ENCODE measurements at regions not wholly inside any gene's neighbourhood (a gene's known extent, or its start where the extent isn't known, plus 50 kb on each side); places are given as distances from the start of the nearest gene placed in this dataset.

DNA sequence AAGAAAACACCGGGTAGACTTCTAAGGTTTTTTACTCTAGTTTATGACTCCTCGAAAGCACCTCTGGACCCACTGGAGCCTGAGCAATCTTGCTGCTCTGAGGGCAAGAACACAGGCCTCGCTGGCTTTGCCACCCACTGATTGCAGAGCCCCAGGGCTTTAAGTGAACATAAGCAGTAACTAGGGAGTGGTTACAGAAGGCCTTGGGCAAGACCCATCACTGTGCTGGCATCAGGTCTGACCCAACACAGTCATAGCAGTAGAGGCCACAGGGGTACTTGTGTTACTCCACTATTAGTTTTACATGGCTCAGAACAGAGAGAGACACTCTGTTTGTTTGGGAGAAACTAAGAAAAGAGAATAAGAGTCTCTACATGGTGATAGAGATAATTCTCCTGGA lies 684.5 kb downstream of the FAM181B start:
- DNase-seq (ENCODE audit: extremely low read depth, low read depth), result no peak
- TF ChIP-seq, protein P1, sequence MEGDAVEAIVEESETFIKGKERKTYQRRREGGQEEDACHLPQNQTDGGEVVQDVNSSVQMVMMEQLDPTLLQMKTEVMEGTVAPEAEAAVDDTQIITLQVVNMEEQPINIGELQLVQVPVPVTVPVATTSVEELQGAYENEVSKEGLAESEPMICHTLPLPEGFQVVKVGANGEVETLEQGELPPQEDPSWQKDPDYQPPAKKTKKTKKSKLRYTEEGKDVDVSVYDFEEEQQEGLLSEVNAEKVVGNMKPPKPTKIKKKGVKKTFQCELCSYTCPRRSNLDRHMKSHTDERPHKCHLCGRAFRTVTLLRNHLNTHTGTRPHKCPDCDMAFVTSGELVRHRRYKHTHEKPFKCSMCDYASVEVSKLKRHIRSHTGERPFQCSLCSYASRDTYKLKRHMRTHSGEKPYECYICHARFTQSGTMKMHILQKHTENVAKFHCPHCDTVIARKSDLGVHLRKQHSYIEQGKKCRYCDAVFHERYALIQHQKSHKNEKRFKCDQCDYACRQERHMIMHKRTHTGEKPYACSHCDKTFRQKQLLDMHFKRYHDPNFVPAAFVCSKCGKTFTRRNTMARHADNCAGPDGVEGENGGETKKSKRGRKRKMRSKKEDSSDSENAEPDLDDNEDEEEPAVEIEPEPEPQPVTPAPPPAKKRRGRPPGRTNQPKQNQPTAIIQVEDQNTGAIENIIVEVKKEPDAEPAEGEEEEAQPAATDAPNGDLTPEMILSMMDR (IDR thresholded peaks at IDR 0.05; ENCODE audit: low read depth, low read length), result no peak

DNA sequence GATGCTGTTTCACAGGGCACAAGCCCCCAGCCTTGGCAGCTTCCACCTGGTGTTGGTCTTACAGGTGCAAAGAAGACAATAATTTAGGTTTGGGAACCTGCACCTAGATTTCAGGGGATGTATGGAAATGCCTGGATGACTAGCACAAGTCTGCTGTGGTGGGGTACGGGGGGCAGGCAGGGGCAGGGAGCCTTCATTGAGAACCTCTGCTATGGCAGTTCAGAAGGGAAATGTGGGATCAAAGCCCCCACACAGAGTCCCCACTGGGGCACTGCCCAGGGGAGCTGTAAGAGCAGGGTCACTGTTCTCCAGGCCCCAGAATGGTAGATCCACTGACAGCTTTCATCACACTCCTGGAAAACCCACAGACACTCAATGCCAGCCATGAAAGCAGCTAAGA lies 686.5 kb downstream of the FAM181B start:
- TF ChIP-seq, protein P1 (IDR thresholded peaks at IDR 0.05; ENCODE audit: low read depth, low read length), result no peak
- DNase-seq (ENCODE audit: extremely low read depth, low read depth), result no peak

DNA sequence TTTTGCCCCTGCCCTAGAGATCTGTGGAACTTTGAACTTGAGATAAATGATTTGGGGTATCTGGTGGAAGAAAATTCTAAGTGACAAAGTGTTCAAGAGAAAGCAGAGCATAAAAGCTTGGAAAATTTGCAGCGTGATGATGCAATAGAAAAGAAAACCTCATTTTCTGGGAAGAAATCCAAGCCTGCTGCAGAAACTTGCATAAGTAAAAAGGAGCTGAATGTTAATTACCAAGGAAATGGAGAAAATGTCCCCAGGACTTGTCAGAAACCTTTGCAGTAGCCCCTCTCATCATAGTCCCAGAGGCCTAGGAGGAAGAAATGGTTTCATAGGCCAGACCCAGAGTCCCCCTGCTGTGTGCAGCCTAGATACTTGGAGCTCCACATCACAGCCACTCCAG lies 686.9 kb downstream of the FAM181B start:
- TF ChIP-seq, protein P1 (IDR thresholded peaks at IDR 0.05; ENCODE audit: low read depth, low read length), result no peak
- no peak for DNase-seq (ENCODE audit: extremely low read depth, low read depth)

DNA sequence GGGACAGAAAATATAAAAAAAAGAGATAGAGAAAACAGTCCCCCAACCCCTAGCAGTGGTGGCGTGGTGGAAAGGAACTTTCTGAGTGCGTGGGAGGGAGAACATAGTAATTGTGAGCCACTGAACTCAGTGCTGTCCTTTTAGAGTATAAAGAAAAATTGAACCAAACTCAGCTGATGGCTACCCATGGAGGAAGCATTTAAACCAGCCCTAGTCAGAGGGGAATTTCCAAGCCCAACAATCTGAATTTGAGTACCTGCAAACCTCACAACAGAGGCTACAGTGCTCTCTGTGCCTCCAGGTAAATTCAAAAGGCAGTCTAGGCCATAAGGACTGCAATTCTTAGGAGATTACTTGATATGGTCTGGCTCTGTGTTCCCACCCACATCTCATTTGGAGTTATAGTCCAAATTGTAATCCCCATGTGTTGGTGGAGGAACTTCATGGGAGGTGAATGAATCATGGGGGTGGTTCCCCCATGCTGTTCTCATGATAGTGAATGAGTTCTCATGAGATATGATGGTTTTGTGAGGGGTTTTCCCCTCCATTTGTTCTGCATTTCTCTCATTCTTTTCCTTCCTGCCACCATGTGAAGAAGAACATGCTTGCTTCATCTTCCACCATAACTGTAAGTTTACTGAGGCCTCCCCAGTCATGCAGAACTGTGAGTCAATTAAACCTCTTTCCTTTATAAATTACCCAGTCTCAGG lies 687.8 kb downstream of the FAM181B start:
- DNase-seq (ENCODE audit: extremely low read depth, low read depth), result no peak
- TF ChIP-seq, protein P1 (IDR thresholded peaks at IDR 0.05; ENCODE audit: low read depth, low read length), result no peak

DNA sequence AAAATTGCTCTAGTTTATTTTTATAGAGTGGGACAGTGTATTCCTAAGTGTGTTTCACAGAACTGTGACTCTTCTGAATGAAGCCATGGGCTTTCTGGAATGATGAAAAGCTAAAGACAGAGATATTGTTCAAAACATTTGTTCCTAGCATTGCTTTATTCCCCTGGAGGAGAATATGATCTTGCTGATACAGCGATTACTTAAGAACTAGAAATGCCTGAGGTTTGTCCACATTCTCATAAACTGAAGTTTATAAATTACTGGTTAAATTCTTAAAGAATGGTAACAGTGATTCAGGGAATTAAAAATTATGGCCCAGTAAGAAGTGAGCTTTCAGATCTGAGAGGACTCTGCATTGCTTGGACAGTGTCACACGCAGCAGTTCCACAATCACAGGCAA lies 690.3 kb downstream of the FAM181B start:
- TF ChIP-seq, protein P1 (IDR thresholded peaks at IDR 0.05; ENCODE audit: low read depth, low read length), result no peak
- DNase-seq (ENCODE audit: extremely low read depth, low read depth), result no peak

DNA sequence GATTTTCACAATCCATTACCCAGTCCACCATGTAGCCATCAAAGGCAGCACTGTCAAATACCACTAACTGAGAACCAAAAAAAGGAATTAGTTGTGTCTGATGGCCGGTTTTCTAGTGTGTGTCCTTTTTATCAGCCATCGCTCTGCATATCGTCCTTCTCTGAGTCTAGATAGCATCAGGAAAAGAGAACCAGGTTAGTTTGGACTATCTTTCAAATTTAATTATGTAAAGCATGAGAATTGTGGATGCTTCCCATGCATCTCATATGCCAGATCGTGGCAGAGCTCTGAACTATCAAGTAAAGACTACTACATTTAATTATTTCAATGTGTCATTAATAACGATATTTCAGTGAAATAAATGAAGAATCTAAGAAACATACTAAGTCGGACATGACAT lies 691.9 kb downstream of the FAM181B start:
- TF ChIP-seq, protein P1 (IDR thresholded peaks at IDR 0.05; ENCODE audit: low read depth, low read length), result no peak
- no peak for DNase-seq (ENCODE audit: extremely low read depth, low read depth)

DNA sequence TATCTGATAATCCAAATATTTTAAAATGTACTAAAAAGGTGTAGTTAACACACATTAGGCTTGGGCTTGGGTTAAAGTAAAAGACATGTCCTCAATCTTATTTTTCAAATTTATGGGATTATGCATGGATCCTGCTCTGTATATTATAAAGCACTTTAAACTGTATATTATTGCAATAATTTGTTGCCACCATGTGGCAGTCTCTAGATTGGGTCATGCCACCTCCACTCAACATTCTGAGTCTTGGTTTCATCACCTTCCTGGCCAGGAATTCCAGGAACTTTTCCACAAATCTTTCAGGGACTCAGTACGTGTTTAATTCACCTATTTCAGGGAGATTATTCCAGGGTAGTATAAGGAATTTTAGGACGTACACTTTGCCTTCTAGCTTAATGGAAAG lies 695.5 kb downstream of the FAM181B start:
- DNase-seq (ENCODE audit: extremely low read depth, low read depth), result no peak
- TF ChIP-seq, protein P1 (IDR thresholded peaks at IDR 0.05; ENCODE audit: low read depth, low read length), result no peak

Data from AG09319 (cell line).